ENCODE measurements at regions not wholly inside any gene's neighbourhood (a gene's known extent, or its start where the extent isn't known, plus 50 kb on each side); places are given as distances from the start of the nearest gene placed in this dataset.

- no peak for DNase-seq (ENCODE audit: low spot score)
- TF ChIP-seq CTCF (IDR thresholded peaks at IDR 0.05; ENCODE audit: extremely low read depth, missing control alignments): no peak
Measured at GRCh38 chr12:19895246-19896020, 456.1 kb downstream of the AEBP2 start.

- TF ChIP-seq CTCF (IDR thresholded peaks at IDR 0.05; ENCODE audit: extremely low read depth, missing control alignments): no peak
- DNase-seq (ENCODE audit: low spot score): no peak
Measured at GRCh38 chr12:19896041-19896440, 456.7 kb downstream of the AEBP2 start.

- TF ChIP-seq CTCF (IDR thresholded peaks at IDR 0.05; ENCODE audit: extremely low read depth, missing control alignments): no peak
- DNase-seq (ENCODE audit: low spot score): no peak
Measured at GRCh38 chr12:19896534-19896933, 457.2 kb downstream of the AEBP2 start.

GRCh38 chr12:19897900-19898408, 458.7 kb downstream of the AEBP2 start:
- DNase-seq (ENCODE audit: low spot score): no peak
- no peak for TF ChIP-seq CTCF (IDR thresholded peaks at IDR 0.05; ENCODE audit: extremely low read depth, missing control alignments)

- no peak for TF ChIP-seq CTCF (IDR thresholded peaks at IDR 0.05; ENCODE audit: extremely low read depth, missing control alignments)
- no peak for DNase-seq (ENCODE audit: low spot score)
Measured at GRCh38 chr12:19901841-19902240, 462.5 kb downstream of the AEBP2 start.

GRCh38 chr12:19904819-19905218, 463.5 kb upstream of the PDE3A start:
- no peak for DNase-seq (ENCODE audit: low spot score)
- TF ChIP-seq CTCF (IDR thresholded peaks at IDR 0.05; ENCODE audit: extremely low read depth, missing control alignments): no peak

GRCh38 chr12:19908830-19909229, 459.5 kb upstream of the PDE3A start:
- DNase-seq (ENCODE audit: low spot score): no peak
- TF ChIP-seq CTCF (IDR thresholded peaks at IDR 0.05; ENCODE audit: extremely low read depth, missing control alignments): no peak
